Neural cell (in vitro differentiated cells): ENCODE measurements at regions not wholly inside any gene's neighbourhood (a gene's known extent, or its start where the extent isn't known, plus 50 kb on each side); places are given as distances from the start of the nearest gene placed in this dataset.

Experiments used
- H2AFZ ChIP-seq: fragments of 200-600, 300-800 bp; sonication (generic), shearing (Covaris generic); 2 replicates; pipeline ENCODE4 v1.6.0; 2014; ENCODE audit warnings: low read depth, mild to moderate bottlenecking, antibody characterized with exemption, low read length, moderate library complexity
- H3F3A ChIP-seq: fragments of 200-600 bp; shearing (Covaris generic); 2 replicates; pipeline ENCODE4 v1.6.1; 2016; ENCODE audit warnings: mild to moderate bottlenecking, moderate library complexity, mixed read lengths, antibody characterized with exemption, low read length; ENCODE audit not compliant: insufficient read depth, poor library complexity, severe bottlenecking
- H3K27ac ChIP-seq: fragments of 200-600, 300-800 bp; sonication (generic), shearing (Covaris generic); 2 replicates; pipeline ENCODE4 v1.5.1; 2014; ENCODE audit warnings: mild to moderate bottlenecking, low read length, moderate library complexity
- H3K27me3 ChIP-seq: fragments of 300-800, 200-600 bp; sonication (generic), shearing (Covaris generic); 2 replicates; pipeline ENCODE4 v1.6.0; 2014; ENCODE audit warnings: mild to moderate bottlenecking, low read depth, low read length, moderate library complexity; ENCODE audit not compliant: insufficient read depth
- H3K36me3 ChIP-seq: fragments of 300-800, 200-600 bp; sonication (generic), shearing (Covaris generic); 2 replicates; pipeline ENCODE4 v1.5.1; 2014; ENCODE audit warnings: mild to moderate bottlenecking, antibody characterized with exemption, low read length, moderate library complexity; ENCODE audit not compliant: insufficient read depth
- H3K4me2 ChIP-seq: fragments of 300-800, 200-600 bp; sonication (generic), shearing (Covaris generic); 2 replicates; pipeline ENCODE4 v1.6.0; 2014; ENCODE audit warnings: mild to moderate bottlenecking, low read length
- H3K4me3 ChIP-seq: fragments of 300-800, 200-600 bp; sonication (generic), shearing (Covaris generic); 2 replicates; pipeline ENCODE4 v1.5.1; 2014; ENCODE audit warnings: mild to moderate bottlenecking, low read length, moderate library complexity
- H3K79me2 ChIP-seq: fragments of 200-600 bp; shearing (Covaris generic); replicated peaks from 2 replicates; pipeline ENCODE4 v1.6.0; 2014; ENCODE audit warnings: mild to moderate bottlenecking, low read length, moderate library complexity; ENCODE audit not compliant: insufficient read depth
- H3K9ac ChIP-seq: fragments of 300-800, 200-600 bp; sonication (generic), shearing (Covaris generic); 2 replicates; pipeline ENCODE4 v1.6.1; 2016; ENCODE audit warnings: mild to moderate bottlenecking, low read length, mixed read lengths
- H3K9me2 ChIP-seq: fragments of 200-600 bp; shearing (Covaris generic); 2 replicates; pipeline ENCODE4 v1.6.1; 2016; ENCODE audit warnings: mild to moderate bottlenecking, low read length, mixed read lengths; ENCODE audit not compliant: insufficient read depth
- H3K9me3 ChIP-seq: fragments of 200-600, 300-800 bp; sonication (generic), shearing (Covaris generic); 2 replicates; pipeline ENCODE4 v1.6.1; 2016; ENCODE audit warnings: mild to moderate bottlenecking, mixed run types, low read length, moderate library complexity, mixed read lengths
- H4K20me1 ChIP-seq: fragments of 200-600 bp; shearing (Covaris generic); 2 replicates; pipeline ENCODE4 v1.6.1; 2016; ENCODE audit warnings: mild to moderate bottlenecking, mixed run types; ENCODE audit not compliant: insufficient read depth
- CTCF ChIP-seq: fragments of 450-650 bp; IDR thresholded peaks from 2 replicates; pipeline ENCODE4 v1.5.1; 2014; ENCODE audit warnings: antibody characterized with exemption, mild to moderate bottlenecking, moderate library complexity; ENCODE audit not compliant: poor library complexity, severe bottlenecking
- EP300 ChIP-seq: fragments of 450-650 bp; conservative IDR thresholded peaks from 2 replicates; pipeline ENCODE4 v1.6.1; 2014; ENCODE audit warnings: antibody characterized with exemption, mild to moderate bottlenecking, moderate library complexity; ENCODE audit not compliant: poor library complexity, severe bottlenecking
- EZH2 ChIP-seq: fragments of 200-600, 300-800 bp; shearing (Covaris generic), sonication (generic); IDR thresholded peaks from 2 replicates; pipeline ENCODE4 v1.6.1; 2014; ENCODE audit warnings: antibody characterized with exemption, low read length, borderline replicate concordance, mild to moderate bottlenecking; ENCODE audit not compliant: insufficient read depth, poor library complexity, severe bottlenecking
- MXI1 ChIP-seq: fragments of 450-650 bp; conservative IDR thresholded peaks from 2 replicates; pipeline ENCODE4 v1.6.1; 2014; ENCODE audit warnings: antibody characterized with exemption, mild to moderate bottlenecking; ENCODE audit not compliant: poor library complexity, severe bottlenecking
- POLR2AphosphoS5 ChIP-seq: IDR thresholded peaks from 2 replicates; pipeline ENCODE4 v1.6.1; 2012
- RAD21 ChIP-seq: fragments of 450-650 bp; conservative IDR thresholded peaks from 2 replicates; pipeline ENCODE4 v1.6.1; 2014; ENCODE audit warnings: antibody characterized with exemption, mild to moderate bottlenecking, moderate library complexity
- REST ChIP-seq: IDR thresholded peaks from 2 replicates; pipeline ENCODE4 v1.6.1; 2012; ENCODE audit warnings: borderline replicate concordance
- SMC3 ChIP-seq: fragments of 450-650 bp; conservative IDR thresholded peaks from 2 replicates; pipeline ENCODE4 v1.6.1; 2014; ENCODE audit warnings: antibody characterized with exemption, mild to moderate bottlenecking, moderate library complexity; ENCODE audit not compliant: poor library complexity
- TAF1 ChIP-seq: IDR thresholded peaks from 2 replicates; pipeline ENCODE4 v1.6.1; 2012; ENCODE audit warnings: low read depth

GRCh38 chr3:182533394-182533793, 259.9 kb upstream of the ATP11B start:
- Histone ChIP-seq H3K4me3 (no peak overlapping the region), H4K20me1 (no peaks in the 10 kb centered on the region), H3F3A (no peaks in the 10 kb centered on the region), H3K27me3 (no peaks in the 10 kb centered on the region), H2AFZ (no peak overlapping the region), H3K36me3 (no peaks in the 10 kb centered on the region), H3K79me2 (no peaks in the 10 kb centered on the region), H3K9ac (no peak overlapping the region), H3K27ac (no peak overlapping the region), H3K9me3 (no peaks in the 10 kb centered on the region), H3K9me2 (no peaks in the 10 kb centered on the region), H3K4me2 (no peak overlapping the region)
- TF ChIP-seq REST (no peak), SMC3 (no peak), POLR2AphosphoS5 (no peak), EP300 (no peak), EZH2 (no peak), RAD21 (no peak), CTCF (no peak), TAF1 (no peak), MXI1 (no peak)

- H3K79me2 ChIP-seq = no peaks in the 10 kb centered on the region
- no peak overlapping the region for H3K9ac ChIP-seq
- no peak overlapping the region for H3K4me3 ChIP-seq
- no peaks in the 10 kb centered on the region for H3K9me2 ChIP-seq
- H3K36me3 ChIP-seq = no peaks in the 10 kb centered on the region
- TF ChIP-seq CTCF (no peak), RAD21 (no peak), EZH2 (no peak), MXI1 (no peak), REST (no peak), POLR2AphosphoS5 (no peak), TAF1 (no peak), SMC3 (no peak), EP300 (no peak)
- no peaks in the 10 kb centered on the region for H4K20me1 ChIP-seq
- H3K4me2 ChIP-seq = no peak overlapping the region
- H2AFZ ChIP-seq = no peak overlapping the region
- no peak overlapping the region for H3K27ac ChIP-seq
- H3K9me3 ChIP-seq = no peaks in the 10 kb centered on the region
- no peaks in the 10 kb centered on the region for H3K27me3 ChIP-seq
- no peaks in the 10 kb centered on the region for H3F3A ChIP-seq
Measured at GRCh38 chr3:182544542-182544941, 248.8 kb upstream of the ATP11B start.
